ENCODE measurements at regions not wholly inside any gene's neighbourhood (a gene's known extent, or its start where the extent isn't known, plus 50 kb on each side); places are given as distances from the start of the nearest gene placed in this dataset.
"Not testable (repeated sequence)": the region's sequence is repeated elsewhere in the genome, so short reads cannot be mapped to it uniquely, and the experiment has no call there.

GRCh38 chr2:144642131-144642530 is 122.2 kb upstream of the ZEB2 start:
- Mint-ChIP-seq H3K27me3 (ENCODE audit: low read depth) (peaks cover 4% of the 10 kb centered on the region), H3K36me3 (ENCODE audit: insufficient read depth) (no peaks in the 10 kb centered on the region), H3K4me3 (no peak overlapping the region), H3K9me3 (peaks cover 9% of the 10 kb centered on the region), H3K4me1 (ENCODE audit: low read depth) (no peaks in the 10 kb centered on the region)
- no peak for ATAC-seq
- DNase-seq = no peak

DNA sequence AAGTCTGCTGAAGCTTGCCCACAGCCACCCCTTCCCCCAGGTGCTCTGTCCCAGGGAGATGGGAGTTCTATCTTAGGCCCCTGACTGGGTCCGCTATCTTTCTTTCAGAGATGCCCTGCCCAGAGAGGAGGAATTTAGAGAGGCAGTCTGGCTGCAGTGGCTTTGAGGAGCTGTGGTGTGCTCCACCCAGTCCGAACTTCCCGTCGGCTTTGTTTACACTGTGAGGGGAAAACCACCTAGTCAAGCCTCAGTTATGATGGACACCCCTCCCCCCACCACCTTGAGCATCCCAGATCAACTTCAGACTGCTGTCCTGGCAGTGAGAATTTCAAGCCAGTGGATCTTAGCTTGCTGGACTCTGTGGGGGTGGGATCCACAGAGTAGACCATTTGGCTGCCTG is 118.3 kb upstream of the ZEB2 start:
- not testable (repeated sequence) for H3K27me3 Mint-ChIP-seq (ENCODE audit: low read depth); H3K36me3 Mint-ChIP-seq (ENCODE audit: insufficient read depth); H3K4me1 Mint-ChIP-seq (ENCODE audit: low read depth); DNase-seq; H3K4me3 Mint-ChIP-seq; ATAC-seq
- peaks cover 21% of the 10 kb centered on the region for H3K9me3 Mint-ChIP-seq

- peaks cover 21% of the 10 kb centered on the region for H3K9me3 Mint-ChIP-seq
- H3K36me3 Mint-ChIP-seq (ENCODE audit: insufficient read depth); H3K4me3 Mint-ChIP-seq; ATAC-seq; H3K27me3 Mint-ChIP-seq (ENCODE audit: low read depth); DNase-seq; H3K4me1 Mint-ChIP-seq (ENCODE audit: low read depth): not testable (repeated sequence)
These were observed 116.9 kb upstream of the ZEB2 start for GRCh38 chr2:144636860-144637259.

GRCh38 chr2:144632809-144633208 is 112.9 kb upstream of the ZEB2 start:
- no peak for ATAC-seq
- Mint-ChIP-seq H3K36me3 (ENCODE audit: insufficient read depth) (peaks cover 2% of the 10 kb centered on the region), H3K4me1 (ENCODE audit: low read depth) (no peaks in the 10 kb centered on the region), H3K9me3 (peaks cover 12% of the 10 kb centered on the region), H3K27me3 (ENCODE audit: low read depth) (peaks cover 2% of the 10 kb centered on the region), H3K4me3 (no peak overlapping the region)
- no peak for DNase-seq

DNA sequence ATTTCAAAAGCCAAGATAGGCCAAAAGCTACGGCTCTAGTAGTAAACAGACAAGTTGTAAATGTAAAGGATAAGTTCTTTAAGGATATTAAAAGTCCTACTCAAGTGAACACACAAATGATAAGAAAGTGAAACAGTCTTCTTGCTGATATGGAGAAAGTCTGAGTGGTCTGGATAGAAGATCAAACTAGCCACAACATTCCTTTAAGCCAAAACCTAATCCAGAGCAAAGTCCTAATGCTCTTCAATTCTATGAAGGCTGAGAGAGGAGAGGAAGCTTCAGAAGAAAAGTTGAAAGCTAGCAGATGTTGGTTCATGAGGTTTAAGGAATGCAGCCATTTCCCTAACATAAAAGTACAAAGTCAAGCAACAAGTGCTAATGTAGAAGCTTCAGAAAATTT is 111.7 kb upstream of the ZEB2 start:
- Mint-ChIP-seq H3K36me3 (ENCODE audit: insufficient read depth) (peaks cover 2% of the 10 kb centered on the region), H3K4me1 (ENCODE audit: low read depth) (no peaks in the 10 kb centered on the region), H3K9me3 (peaks cover 12% of the 10 kb centered on the region), H3K27me3 (ENCODE audit: low read depth) (peaks cover 2% of the 10 kb centered on the region), H3K4me3 (no peak overlapping the region)
- DNase-seq (no peak), ATAC-seq (no peak)

GRCh38 chr2:144630459-144631215 is 110.7 kb upstream of the ZEB2 start:
- no peak for ATAC-seq
- no peaks in the 10 kb centered on the region for H3K4me1 Mint-ChIP-seq (ENCODE audit: low read depth)
- no peak overlapping the region for H3K4me3 Mint-ChIP-seq

DNA sequence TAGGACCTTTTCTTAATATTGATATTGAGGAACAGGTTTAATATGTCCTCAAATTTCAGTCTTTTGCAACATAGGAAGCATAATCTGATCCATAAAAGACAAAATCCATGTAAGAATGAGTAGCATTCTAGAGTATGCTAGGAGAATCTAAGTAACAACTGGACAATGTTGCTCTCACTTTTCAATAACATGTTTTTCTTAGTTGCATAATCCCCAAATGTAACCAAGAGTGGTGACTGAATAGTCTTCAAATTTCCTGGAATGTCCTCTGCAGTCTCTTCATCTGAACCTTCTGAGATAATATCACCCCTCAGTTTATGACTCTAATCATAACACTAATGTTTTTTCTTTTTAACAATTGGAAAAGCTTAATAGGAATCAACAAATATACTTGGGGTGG is 110.0 kb upstream of the ZEB2 start:
- DNase-seq = no peak
- Mint-ChIP-seq H3K27me3 (ENCODE audit: low read depth) (no peaks in the 10 kb centered on the region), H3K9me3 (no peaks in the 10 kb centered on the region), H3K36me3 (ENCODE audit: insufficient read depth) (no peaks in the 10 kb centered on the region), H3K4me1 (ENCODE audit: low read depth) (no peaks in the 10 kb centered on the region), H3K4me3 (no peak overlapping the region)
- no peak for ATAC-seq

More at GRCh38 chr2:144630459-144631215, 110.7 kb upstream of the ZEB2 start:
- peaks cover 4% of the 10 kb centered on the region for H3K9me3 Mint-ChIP-seq
- no peak for DNase-seq
- peaks cover 1% of the 10 kb centered on the region for H3K27me3 Mint-ChIP-seq (ENCODE audit: low read depth)
- no peaks in the 10 kb centered on the region for H3K36me3 Mint-ChIP-seq (ENCODE audit: insufficient read depth)

DNA sequence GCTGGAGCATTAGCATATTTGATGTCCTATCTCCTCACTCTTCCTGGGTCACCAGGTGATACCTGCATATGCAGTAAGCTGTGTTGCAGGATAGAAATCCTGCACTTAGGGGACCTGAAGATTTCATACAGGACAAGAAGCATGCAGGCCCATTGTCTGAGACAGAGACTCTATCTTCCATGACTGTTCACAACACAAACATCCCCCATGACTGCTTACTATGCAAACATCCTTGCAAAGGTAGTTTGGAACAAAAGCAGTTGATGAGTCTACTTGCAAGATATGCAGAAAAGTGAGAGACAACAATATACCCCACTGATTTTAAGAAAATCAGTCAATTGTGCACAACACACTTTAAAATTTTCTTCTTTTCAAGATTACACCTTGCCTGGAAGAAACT is 108.6 kb upstream of the ZEB2 start:
- Mint-ChIP-seq H3K36me3 (ENCODE audit: insufficient read depth) (no peaks in the 10 kb centered on the region), H3K4me1 (ENCODE audit: low read depth) (no peaks in the 10 kb centered on the region), H3K4me3 (no peak overlapping the region), H3K9me3 (no peaks in the 10 kb centered on the region), H3K27me3 (ENCODE audit: low read depth) (peaks cover 3% of the 10 kb centered on the region)
- DNase-seq = no peak
- no peak for ATAC-seq

DNA sequence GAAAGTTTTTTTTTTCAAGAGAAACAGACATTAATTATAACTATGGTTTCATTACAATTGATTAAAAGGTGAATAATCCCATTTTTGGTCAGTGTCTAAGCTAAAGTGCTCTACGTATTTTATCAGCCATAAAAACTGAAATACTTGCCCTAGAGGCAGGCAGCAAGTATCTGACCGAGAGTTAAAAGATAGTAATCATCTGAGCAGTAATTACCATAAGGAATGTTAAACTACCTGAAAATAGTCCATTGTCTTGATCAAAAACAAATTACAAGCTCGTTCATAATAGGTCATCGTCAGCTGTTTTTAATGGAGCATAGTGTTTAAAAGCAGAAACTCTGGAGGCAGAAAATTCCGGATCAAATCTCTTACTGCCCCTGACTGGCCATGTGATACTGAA is 105.7 kb upstream of the ZEB2 start:
- H3K4me1 Mint-ChIP-seq (ENCODE audit: low read depth) = no peaks in the 10 kb centered on the region
- no peak overlapping the region for H3K4me3 Mint-ChIP-seq
- peaks cover 3% of the 10 kb centered on the region for H3K27me3 Mint-ChIP-seq (ENCODE audit: low read depth)
- no peaks in the 10 kb centered on the region for H3K36me3 Mint-ChIP-seq (ENCODE audit: insufficient read depth)
- peaks cover 6% of the 10 kb centered on the region for H3K9me3 Mint-ChIP-seq
- no peak for DNase-seq
- no peak for ATAC-seq

GRCh38 chr2:144625226-144625625 is 105.3 kb upstream of the ZEB2 start:
- no peak overlapping the region for H3K4me3 Mint-ChIP-seq
- ATAC-seq (no peak), DNase-seq (no peak)
- H3K27me3 Mint-ChIP-seq (ENCODE audit: low read depth) = peaks cover 3% of the 10 kb centered on the region
- H3K9me3 Mint-ChIP-seq = peaks cover 6% of the 10 kb centered on the region
- peaks cover under 1% of the 10 kb centered on the region for H3K4me1 Mint-ChIP-seq (ENCODE audit: low read depth)
- H3K36me3 Mint-ChIP-seq (ENCODE audit: insufficient read depth) = no peaks in the 10 kb centered on the region

DNA sequence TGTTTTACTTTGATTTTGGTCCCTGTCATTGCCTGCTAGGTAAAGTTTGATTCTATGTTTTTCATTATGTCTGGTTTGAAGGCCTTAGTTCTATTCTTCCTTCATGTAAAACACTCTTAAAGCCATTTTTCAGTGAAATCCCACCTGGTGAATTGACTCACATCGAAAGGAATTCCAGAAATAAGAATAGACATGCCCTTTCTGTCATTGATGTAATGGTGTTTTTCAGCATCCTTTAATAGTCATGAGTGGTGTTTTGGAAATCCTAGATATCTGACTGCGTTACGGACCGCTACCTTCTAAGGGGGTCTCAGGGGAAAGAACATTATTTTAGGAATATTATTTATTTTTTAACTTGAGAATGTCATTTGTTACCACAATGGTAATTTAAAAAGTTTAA is 104.5 kb upstream of the ZEB2 start:
- Mint-ChIP-seq H3K27me3 (ENCODE audit: low read depth) (peaks cover 3% of the 10 kb centered on the region), H3K36me3 (ENCODE audit: insufficient read depth) (no peaks in the 10 kb centered on the region), H3K9me3 (peaks cover 6% of the 10 kb centered on the region), H3K4me3 (no peak overlapping the region), H3K4me1 (ENCODE audit: low read depth) (peaks cover 3% of the 10 kb centered on the region)
- ATAC-seq (no peak), DNase-seq (no peak)

GRCh38 chr2:144622373-144622772 is 102.5 kb upstream of the ZEB2 start:
- H3K36me3 Mint-ChIP-seq (ENCODE audit: insufficient read depth); H3K4me1 Mint-ChIP-seq (ENCODE audit: low read depth); H3K4me3 Mint-ChIP-seq; ATAC-seq; DNase-seq; H3K27me3 Mint-ChIP-seq (ENCODE audit: low read depth); H3K9me3 Mint-ChIP-seq: not testable (repeated sequence)

DNA sequence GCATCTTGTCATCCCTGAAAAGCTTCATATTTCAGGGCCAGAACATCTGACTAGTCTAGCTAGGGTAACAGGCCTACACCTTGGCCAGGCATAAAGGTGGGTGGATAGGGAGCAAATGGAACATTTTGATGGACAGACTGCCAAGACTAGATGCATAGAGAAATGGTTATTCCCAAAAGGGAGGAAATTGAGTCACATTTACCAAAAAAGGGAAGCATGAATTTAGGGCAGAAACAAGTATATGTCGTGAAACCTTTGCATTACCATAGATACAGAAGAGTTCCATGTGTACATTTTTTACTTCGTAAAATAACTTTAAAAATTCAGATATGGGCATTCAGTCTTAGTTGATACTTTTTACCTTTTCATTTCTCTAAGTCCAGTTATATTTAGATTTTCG is 101.3 kb upstream of the ZEB2 start:
- DNase-seq = no peak
- ATAC-seq = no peak
- no peaks in the 10 kb centered on the region for H3K36me3 Mint-ChIP-seq (ENCODE audit: insufficient read depth)
- H3K4me3 Mint-ChIP-seq = no peak overlapping the region
- H3K4me1 Mint-ChIP-seq (ENCODE audit: low read depth) = peaks cover 3% of the 10 kb centered on the region
- peaks cover 3% of the 10 kb centered on the region for H3K27me3 Mint-ChIP-seq (ENCODE audit: low read depth)
- H3K9me3 Mint-ChIP-seq = peaks cover 6% of the 10 kb centered on the region

GRCh38 chr2:144619760-144620159 is 99.8 kb upstream of the ZEB2 start:
- Mint-ChIP-seq H3K9me3 (peaks cover 9% of the 10 kb centered on the region), H3K27me3 (ENCODE audit: low read depth) (peaks cover 3% of the 10 kb centered on the region), H3K4me3 (no peak overlapping the region), H3K36me3 (ENCODE audit: insufficient read depth) (no peaks in the 10 kb centered on the region), H3K4me1 (ENCODE audit: low read depth) (peaks cover 3% of the 10 kb centered on the region)
- DNase-seq (no peak), ATAC-seq (peak in 1 of 2 donors; percentile 85)

- H3K9me3 Mint-ChIP-seq; H3K4me1 Mint-ChIP-seq (ENCODE audit: low read depth); H3K4me3 Mint-ChIP-seq: not testable (repeated sequence)
These were observed 97.3 kb upstream of the ZEB2 start for GRCh38 chr2:144617171-144617570.

More at GRCh38 chr2:144617171-144617570, 97.3 kb upstream of the ZEB2 start:
- ATAC-seq; H3K36me3 Mint-ChIP-seq (ENCODE audit: insufficient read depth); H3K27me3 Mint-ChIP-seq (ENCODE audit: low read depth); DNase-seq: not testable (repeated sequence)
